Stimulated activated CD4-positive, alpha-beta T cell treated with anti-CD3 and anti-CD28 coated beads, Interleukin-1b, Interleukin-23, amount 100 ng/mL, for 24 hours (primary cell): ENCODE measurements at regions not wholly inside any gene's neighbourhood (a gene's known extent, or its start where the extent isn't known, plus 50 kb on each side); places are given as distances from the start of the nearest gene placed in this dataset.

Source experiments
- DNase-seq, 4 experiments: peaks; one replicate each; pipeline ENCODE4 v3.0.0-alpha.2; 2020; ENCODE audit warnings: low read depth in 4 of 4, low spot score in 1 of 4

GRCh38 chr1:13878021-13878420 is 178.0 kb downstream of the PRDM2 start:
- DNase-seq = no peak

- DNase-seq = no peak
Observed at GRCh38 chr1:13878451-13878850, 178.5 kb downstream of the PRDM2 start.

GRCh38 chr1:13881385-13882088 is 181.5 kb downstream of the PRDM2 start:
- no peak for DNase-seq

- no peak for DNase-seq
Observed at GRCh38 chr1:13888351-13888986, 188.5 kb downstream of the PRDM2 start.

GRCh38 chr1:13889495-13889894 is 189.5 kb downstream of the PRDM2 start:
- no peak for DNase-seq

GRCh38 chr1:13890766-13891165 is 190.8 kb downstream of the PRDM2 start:
- DNase-seq = no peak

- no peak for DNase-seq
Observed at GRCh38 chr1:13892198-13892597, 192.2 kb downstream of the PRDM2 start.

GRCh38 chr1:13892671-13893325 is 192.8 kb downstream of the PRDM2 start:
- no peak for DNase-seq

- DNase-seq = no peak
Observed at GRCh38 chr1:13893409-13893821, 193.4 kb downstream of the PRDM2 start.

GRCh38 chr1:13896932-13897331 is 196.9 kb downstream of the PRDM2 start:
- DNase-seq = no peak

GRCh38 chr1:13898406-13898805 is 198.4 kb downstream of the PRDM2 start:
- DNase-seq = no peak

- no peak for DNase-seq
Observed at GRCh38 chr1:13899856-13900255, 199.9 kb downstream of the PRDM2 start.

- no peak for DNase-seq
Observed at GRCh38 chr1:13900583-13900982, 200.6 kb downstream of the PRDM2 start.

GRCh38 chr1:13901039-13901438 is 201.1 kb downstream of the PRDM2 start:
- DNase-seq = no peak

GRCh38 chr1:13901597-13901996 is 201.6 kb downstream of the PRDM2 start:
- no peak for DNase-seq

GRCh38 chr1:13908128-13908527 is 208.1 kb downstream of the PRDM2 start:
- DNase-seq = no peak

- no peak for DNase-seq
Observed at GRCh38 chr1:13911697-13912619, 212.0 kb downstream of the PRDM2 start.

GRCh38 chr1:13913396-13913795 is 213.4 kb downstream of the PRDM2 start:
- no peak for DNase-seq

- DNase-seq = no peak
Observed at GRCh38 chr1:13916530-13916929, 216.5 kb downstream of the PRDM2 start.

- DNase-seq = no peak
Observed at GRCh38 chr1:13917607-13918006, 217.6 kb downstream of the PRDM2 start.

GRCh38 chr1:13918862-13919261 is 218.9 kb downstream of the PRDM2 start:
- DNase-seq = no peak
